Gastrocnemius medialis (tissue), 4 donors: ENCODE measurements at regions not wholly inside any gene's neighbourhood (a gene's known extent, or its start where the extent isn't known, plus 50 kb on each side); places are given as distances from the start of the nearest gene placed in this dataset.

Experiments used
- ATAC-seq, 2 donors: fragments of 150-250 bp; one replicate each; pipeline ENCODE4 v1.9.1; 2016
- DNase-seq, 2 donors: peaks; one replicate each; pipeline ENCODE4 v3.0.0-alpha.2; 2019
- H3K27ac ChIP-seq, 4 donors: fragments of 200-600 bp; sonication (generic); 1 replicate in 1 of 4; 2 replicates in 3 of 4; pipeline ENCODE4 v1.5.1; 2016 to 2018; ENCODE audit warnings: mild to moderate bottlenecking in 2 of 4, moderate library complexity in 1 of 4
- H3K27me3 ChIP-seq, 3 donors: fragments of 200-600 bp; sonication (generic) in 2 of 3; 1 replicate in 1 of 3; 2 replicates in 2 of 3; pipeline versions ENCODE4 v1.5.1 to v1.6.0; 2016 to 2019; ENCODE audit warnings: mild to moderate bottlenecking in 1 of 3, moderate library complexity in 1 of 3
- H3K36me3 ChIP-seq, 2 donors: fragments of 200-600 bp; sonication (generic) in 1 of 2; one replicate each; pipeline ENCODE4 v1.5.1; 2017 to 2018
- H3K4me1 ChIP-seq, 2 donors: fragments of 200-600 bp; sonication (generic) in 1 of 2; one replicate each; pipeline ENCODE4 v1.5.1; 2016 to 2017; ENCODE audit warnings: mild to moderate bottlenecking in 2 of 2
- H3K4me3 ChIP-seq, 4 donors: fragments of 200-600 bp; sonication (generic) in 3 of 4; 1 replicate in 1 of 4; 2 replicates in 3 of 4; pipeline ENCODE4 v1.5.1; 2016 to 2019; ENCODE audit warnings: mild to moderate bottlenecking in 2 of 4
- H3K9me3 ChIP-seq, 3 donors: fragments of 200-600 bp; sonication (generic) in 2 of 3; 1 replicate in 1 of 3; 2 replicates in 2 of 3; pipeline ENCODE4 v1.5.1; 2016 to 2019
- CTCF ChIP-seq, 5 experiments: fragments of 450-650 bp in 3 of 5; fragments of 200-600 bp in 2 of 5; sonication (generic) in 2 of 5; IDR thresholded peaks in 4 of 5; conservative IDR thresholded peaks in 1 of 5; 1 replicate in 4 of 5; 2 replicates in 1 of 5; pipeline ENCODE4 v1.5.1; 2016 to 2019; ENCODE audit warnings: antibody characterized with exemption in 5 of 5, mild to moderate bottlenecking in 3 of 5, moderate library complexity in 3 of 5
- POLR2A ChIP-seq, 2 donors: fragments of 450-650 bp; IDR thresholded peaks; one replicate each; pipeline ENCODE4 v1.6.1; 2017; ENCODE audit warnings: antibody characterized with exemption in 2 of 2, mild to moderate bottlenecking in 2 of 2, moderate library complexity in 2 of 2
- in situ Hi-C, 4 donors: fragments of 200-750 bp; cut with MboI; loops; one replicate each; pipeline versions ENCODE4 v1.15.0 to v1.8.0; 2017; ENCODE audit warnings: low sequenced_read_pairs in 4 of 4
- intact Hi-C: fragments of 100-400 bp; cut with DNase I; formaldehyde crosslinking; loops from one replicate; pipeline ENCODE4 v1.15.1; 2023; ENCODE audit warnings: low total_unique reads

- no peak for ATAC-seq
- intact Hi-C loops = no loop called here
- no peak for TF ChIP-seq CTCF (IDR thresholded peaks at IDR 0.05 in 4 of 5, conservative IDR thresholded peaks at IDR 0.05 in 1 of 5)
- no peak for TF ChIP-seq POLR2A (IDR thresholded peaks at IDR 0.05)
These were observed 81.6 kb upstream of the DCN start for GRCh38 chr12:91264178-91264577.

GRCh38 chr12:91261820-91262676 lies 79.4 kb upstream of the DCN start:
- H3K9me3 ChIP-seq = no peaks in the 10 kb centered on the region
- no peaks in the 10 kb centered on the region for H3K4me1 ChIP-seq
- no peaks in the 10 kb centered on the region for H3K36me3 ChIP-seq
- H3K4me3 ChIP-seq = no peak overlapping the region
- in situ Hi-C loops (no loop called here), intact Hi-C loops (no loop called here)
- no peak overlapping the region for H3K27ac ChIP-seq
- no peak for TF ChIP-seq CTCF (IDR thresholded peaks at IDR 0.05 in 4 of 5, conservative IDR thresholded peaks at IDR 0.05 in 1 of 5)
- no peak for TF ChIP-seq POLR2A (IDR thresholded peaks at IDR 0.05)
- H3K27me3 ChIP-seq = no peaks in the 10 kb centered on the region
- ATAC-seq = no peak
- no peak for DNase-seq

More at GRCh38 chr12:91264178-91264577, 81.6 kb upstream of the DCN start:
- Histone ChIP-seq H3K4me1 (no peaks in the 10 kb centered on the region), H3K36me3 (no peaks in the 10 kb centered on the region), H3K27ac (no peak overlapping the region), H3K27me3 (no peaks in the 10 kb centered on the region), H3K9me3 (no peaks in the 10 kb centered on the region), H3K4me3 (no peak overlapping the region)
- in situ Hi-C loops = no loop called here
- DNase-seq = no peak

DNA sequence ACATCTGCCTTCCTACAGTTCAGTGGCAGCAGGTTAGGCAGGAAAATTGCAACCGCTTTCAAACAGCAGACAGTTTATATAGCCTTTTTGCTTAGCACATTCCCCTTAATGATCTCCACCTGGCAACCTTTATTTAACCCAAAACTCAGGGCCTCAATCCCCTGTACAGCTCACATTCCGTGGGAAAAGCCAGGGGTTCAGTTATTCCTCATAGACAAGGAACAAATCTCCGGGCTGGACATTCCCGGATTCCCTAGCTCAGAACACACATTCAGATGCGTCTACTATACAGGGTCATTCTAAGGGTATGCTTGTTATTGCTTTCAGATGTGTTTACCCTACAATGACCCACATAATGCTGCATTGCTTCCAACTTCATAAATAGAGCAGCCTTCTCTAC lies 73.8 kb upstream of the DCN start:
- TF ChIP-seq CTCF (IDR thresholded peaks at IDR 0.05 in 4 of 5, conservative IDR thresholded peaks at IDR 0.05 in 1 of 5) (no peak), POLR2A (IDR thresholded peaks at IDR 0.05) (no peak)
- no peaks in the 10 kb centered on the region for H3K36me3 ChIP-seq
- in situ Hi-C loops = no loop called here
- no peak overlapping the region for H3K27ac ChIP-seq
- no peak for DNase-seq
- H3K4me3 ChIP-seq = no peak overlapping the region
- intact Hi-C loops = no loop called here
- no peaks in the 10 kb centered on the region for H3K4me1 ChIP-seq
- no peak for ATAC-seq
- no peaks in the 10 kb centered on the region for H3K9me3 ChIP-seq
- H3K27me3 ChIP-seq = no peaks in the 10 kb centered on the region

- no peak for DNase-seq
- no peak overlapping the region for H3K27ac ChIP-seq
- in situ Hi-C loops = no loop called here
- no peaks in the 10 kb centered on the region for H3K36me3 ChIP-seq
- intact Hi-C loops = no loop called here
- no peak for ATAC-seq
- H3K4me3 ChIP-seq = no peak overlapping the region
- TF ChIP-seq CTCF (IDR thresholded peaks at IDR 0.05 in 4 of 5, conservative IDR thresholded peaks at IDR 0.05 in 1 of 5) = no peak
- no peak for TF ChIP-seq POLR2A (IDR thresholded peaks at IDR 0.05)
- H3K27me3 ChIP-seq = no peaks in the 10 kb centered on the region
- H3K9me3 ChIP-seq = no peaks in the 10 kb centered on the region
- H3K4me1 ChIP-seq = peaks cover 0 to 6% of the 10 kb centered on the region in 2 donors
These were observed 69.7 kb upstream of the DCN start for GRCh38 chr12:91252341-91252740.
